ENCODE measurements at regions not wholly inside any gene's neighbourhood (a gene's known extent, or its start where the extent isn't known, plus 50 kb on each side); places are given as distances from the start of the nearest gene placed in this dataset.

DNA sequence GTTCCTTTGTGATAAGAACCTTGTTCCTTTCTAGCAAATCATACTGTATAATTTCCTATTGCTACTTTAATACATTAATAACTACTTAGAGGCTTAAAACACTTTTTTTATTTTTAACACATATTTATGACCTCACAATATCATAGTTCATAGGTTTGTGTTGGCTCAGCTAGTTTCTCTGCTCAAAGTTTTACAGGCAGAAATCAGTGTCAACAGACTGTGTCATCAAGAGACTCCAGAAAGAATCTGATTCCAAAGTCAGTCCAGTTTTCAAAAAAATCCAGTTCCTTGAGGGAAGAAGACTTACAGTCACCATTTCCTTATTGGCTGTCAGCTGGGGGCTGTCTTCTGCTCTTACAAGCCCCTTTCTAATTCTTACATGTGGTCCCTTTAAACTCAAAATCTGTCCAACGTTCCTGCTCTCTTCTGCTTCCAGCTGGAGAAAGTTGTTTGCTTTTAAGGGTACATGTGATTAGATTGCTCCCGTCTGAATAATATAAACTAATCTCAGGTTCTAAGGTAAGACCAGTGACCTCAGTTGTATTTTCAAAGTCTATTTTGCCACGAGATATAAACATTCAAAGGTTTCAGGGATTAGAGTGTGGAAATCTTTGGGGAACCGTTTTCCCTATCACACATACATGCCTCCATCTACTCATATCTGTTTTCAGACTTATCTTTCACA lies 267.3 kb upstream of the SLITRK5 start:
- TF ChIP-seq SUZ12 (IDR thresholded peaks at IDR 0.05) (no peak), FOXM1 (IDR thresholded peaks at IDR 0.05; ENCODE audit: borderline replicate concordance) (no peak), NFRKB (IDR thresholded peaks at IDR 0.05) (no peak), FOXK2 (IDR thresholded peaks at IDR 0.05) (no peak), ELF4 (IDR thresholded peaks at IDR 0.05) (no peak), LEF1 (IDR thresholded peaks at IDR 0.05; ENCODE audit: borderline replicate concordance) (no peak), BHLHE40 (IDR thresholded peaks at IDR 0.05; ENCODE audit: borderline replicate concordance) (no peak), ARNT (IDR thresholded peaks at IDR 0.05) (no peak), FOXA1 (IDR thresholded peaks at IDR 0.05) (no peak), TARDBP (IDR thresholded peaks at IDR 0.05) (no peak), ZNF384 (IDR thresholded peaks at IDR 0.05) (no peak), SP1 (IDR thresholded peaks at IDR 0.05) (no peak), L3MBTL2 (conservative IDR thresholded peaks at IDR 0.05) (no peak)
- TF ChIP-seq, protein P1, sequence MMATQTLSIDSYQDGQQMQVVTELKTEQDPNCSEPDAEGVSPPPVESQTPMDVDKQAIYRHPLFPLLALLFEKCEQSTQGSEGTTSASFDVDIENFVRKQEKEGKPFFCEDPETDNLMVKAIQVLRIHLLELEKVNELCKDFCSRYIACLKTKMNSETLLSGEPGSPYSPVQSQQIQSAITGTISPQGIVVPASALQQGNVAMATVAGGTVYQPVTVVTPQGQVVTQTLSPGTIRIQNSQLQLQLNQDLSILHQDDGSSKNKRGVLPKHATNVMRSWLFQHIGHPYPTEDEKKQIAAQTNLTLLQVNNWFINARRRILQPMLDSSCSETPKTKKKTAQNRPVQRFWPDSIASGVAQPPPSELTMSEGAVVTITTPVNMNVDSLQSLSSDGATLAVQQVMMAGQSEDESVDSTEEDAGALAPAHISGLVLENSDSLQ (IDR thresholded peaks at IDR 0.05): no peak
- ChIA-PET POLR2A (no interaction called here), CTCF (no interaction called here)
- no peak for DNase-seq (ENCODE audit: extremely low spot score)

DNA sequence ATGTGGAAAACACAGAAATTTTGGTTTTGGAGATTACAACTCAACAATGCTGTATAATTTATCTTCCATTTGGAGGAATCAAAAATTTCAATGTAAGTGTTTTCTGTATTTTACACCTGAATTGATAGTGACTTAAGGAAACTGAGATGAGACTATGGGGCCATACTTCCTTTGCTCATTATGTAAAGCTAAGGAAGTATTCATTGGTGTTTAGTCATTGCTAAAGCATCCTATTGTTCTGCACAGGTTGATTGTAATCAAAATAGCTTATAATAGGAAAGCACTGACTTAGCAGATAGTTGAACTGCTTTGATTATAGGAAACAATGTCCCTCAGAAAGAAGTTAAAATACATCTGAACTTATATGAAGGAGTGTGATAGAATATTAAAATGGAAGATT lies 244.4 kb upstream of the SLITRK5 start:
- POLR2A ChIA-PET: no interaction called here
- DNase-seq (ENCODE audit: extremely low spot score): no peak
- TF ChIP-seq FOXA1 (IDR thresholded peaks at IDR 0.05) (no peak), L3MBTL2 (conservative IDR thresholded peaks at IDR 0.05) (no peak), ARNT (IDR thresholded peaks at IDR 0.05) (no peak), FOXK2 (IDR thresholded peaks at IDR 0.05) (no peak), FOXM1 (IDR thresholded peaks at IDR 0.05; ENCODE audit: borderline replicate concordance) (no peak), TARDBP (IDR thresholded peaks at IDR 0.05) (no peak), HDGF (IDR thresholded peaks at IDR 0.05; ENCODE audit: borderline replicate concordance) (no peak)
- TF ChIP-seq, protein P1 (IDR thresholded peaks at IDR 0.05): no peak
- CTCF ChIA-PET: no interaction called here

DNA sequence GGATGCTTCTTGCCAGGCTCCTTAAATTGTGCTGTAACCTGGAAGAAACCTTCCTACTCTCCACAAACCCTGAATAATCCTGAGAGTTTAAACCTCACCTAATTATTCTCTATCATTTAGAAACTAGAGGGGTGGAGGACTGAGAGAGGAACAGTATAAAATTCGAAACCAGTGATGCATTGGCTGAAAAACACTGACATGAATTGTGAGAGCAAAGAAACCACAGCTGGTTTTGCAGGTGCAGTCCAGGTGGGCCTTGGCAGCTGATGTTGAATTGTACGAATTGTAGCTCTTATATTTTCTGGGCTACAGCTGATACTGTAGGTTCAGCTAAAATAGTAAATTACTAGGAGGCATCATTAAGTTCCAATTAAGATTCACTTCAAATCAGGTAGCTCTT lies 227.0 kb upstream of the SLITRK5 start:
- ChIA-PET POLR2A (interaction anchor here (1.0 kb wide), 1 partner anchor 227 kb away, joined by 3 read pairs; the partner anchor contains the start of gene SLITRK5), CTCF (no interaction called here)
- no peak for TF ChIP-seq HDGF (IDR thresholded peaks at IDR 0.05; ENCODE audit: borderline replicate concordance)
- TF ChIP-seq CTBP1 (IDR thresholded peaks at IDR 0.05; ENCODE audit: borderline replicate concordance): no peak
- TF ChIP-seq TARDBP (IDR thresholded peaks at IDR 0.05): no peak
- no peak for TF ChIP-seq BHLHE40 (IDR thresholded peaks at IDR 0.05; ENCODE audit: borderline replicate concordance)
- no peak for TF ChIP-seq ELF4 (IDR thresholded peaks at IDR 0.05)
- TF ChIP-seq, protein P1 (IDR thresholded peaks at IDR 0.05): no peak
- no peak for TF ChIP-seq FOXM1 (IDR thresholded peaks at IDR 0.05; ENCODE audit: borderline replicate concordance)
- TF ChIP-seq SUZ12 (IDR thresholded peaks at IDR 0.05): no peak
- TF ChIP-seq L3MBTL2 (conservative IDR thresholded peaks at IDR 0.05): no peak
- TF ChIP-seq NFRKB (IDR thresholded peaks at IDR 0.05): no peak
- no peak for TF ChIP-seq FOXK2 (IDR thresholded peaks at IDR 0.05)
- no peak for TF ChIP-seq LEF1 (IDR thresholded peaks at IDR 0.05; ENCODE audit: borderline replicate concordance)
- TF ChIP-seq SP1 (IDR thresholded peaks at IDR 0.05): no peak
- TF ChIP-seq ARNT (IDR thresholded peaks at IDR 0.05): no peak
- TF ChIP-seq FOXA1 (IDR thresholded peaks at IDR 0.05): no peak
- no peak for TF ChIP-seq ZNF384 (IDR thresholded peaks at IDR 0.05)
- no peak for DNase-seq (ENCODE audit: extremely low spot score)

DNA sequence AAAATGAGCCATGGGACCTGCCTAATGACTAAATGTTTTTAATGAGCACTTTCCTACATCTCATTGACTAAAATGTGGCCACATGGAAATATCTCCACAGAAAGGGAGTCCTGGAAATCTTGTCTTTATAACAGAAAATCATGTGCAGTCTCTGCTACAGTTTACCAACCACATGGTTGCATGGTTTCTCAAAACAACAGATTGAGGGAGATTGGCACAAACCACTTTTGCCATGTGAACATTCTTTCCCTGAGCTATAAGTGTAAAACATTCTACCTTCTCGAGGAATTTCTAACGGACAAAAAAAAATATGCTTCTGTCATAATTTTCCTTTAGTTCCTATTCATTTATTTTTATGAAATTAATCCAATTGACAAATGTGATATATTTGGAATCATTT lies 218.9 kb upstream of the SLITRK5 start:
- ChIA-PET POLR2A (no interaction called here), CTCF (no interaction called here)
- DNase-seq (ENCODE audit: extremely low spot score): no peak
- no peak for TF ChIP-seq HDGF (IDR thresholded peaks at IDR 0.05; ENCODE audit: borderline replicate concordance)
- TF ChIP-seq ELF4 (IDR thresholded peaks at IDR 0.05): no peak
- TF ChIP-seq, protein P1 (IDR thresholded peaks at IDR 0.05): no peak
- no peak for TF ChIP-seq SP1 (IDR thresholded peaks at IDR 0.05)
- TF ChIP-seq LEF1 (IDR thresholded peaks at IDR 0.05; ENCODE audit: borderline replicate concordance): no peak
- TF ChIP-seq CTBP1 (IDR thresholded peaks at IDR 0.05; ENCODE audit: borderline replicate concordance): no peak
- TF ChIP-seq FOXK2 (IDR thresholded peaks at IDR 0.05): no peak
- TF ChIP-seq FOXM1 (IDR thresholded peaks at IDR 0.05; ENCODE audit: borderline replicate concordance): no peak
- TF ChIP-seq ZNF384 (IDR thresholded peaks at IDR 0.05): no peak
- TF ChIP-seq ARNT (IDR thresholded peaks at IDR 0.05): no peak
- no peak for TF ChIP-seq BHLHE40 (IDR thresholded peaks at IDR 0.05; ENCODE audit: borderline replicate concordance)
- TF ChIP-seq L3MBTL2 (conservative IDR thresholded peaks at IDR 0.05): no peak
- TF ChIP-seq FOXA1 (IDR thresholded peaks at IDR 0.05): no peak
- no peak for TF ChIP-seq NFRKB (IDR thresholded peaks at IDR 0.05)
- TF ChIP-seq SUZ12 (IDR thresholded peaks at IDR 0.05): no peak
- TF ChIP-seq TARDBP (IDR thresholded peaks at IDR 0.05): no peak

DNA sequence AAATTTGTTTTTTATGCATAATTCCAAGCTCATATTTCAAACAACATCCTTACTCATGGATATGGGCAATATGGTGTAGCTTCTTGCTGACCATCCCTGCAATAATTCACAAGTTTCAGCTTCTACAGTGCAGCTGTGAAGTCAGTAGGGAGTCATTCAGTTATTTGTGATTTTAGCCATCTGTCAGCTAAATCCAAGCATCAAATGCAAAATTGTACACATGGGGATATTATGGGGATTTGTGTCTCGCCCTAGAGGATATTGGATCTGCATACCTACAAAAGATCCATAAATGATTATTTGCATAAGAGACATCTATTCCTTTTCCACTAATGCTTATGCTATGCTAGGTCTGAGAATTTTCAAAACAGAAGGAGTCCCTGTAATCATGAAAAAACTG lies 217.9 kb upstream of the SLITRK5 start:
- TF ChIP-seq ELF4 (IDR thresholded peaks at IDR 0.05): no peak
- TF ChIP-seq LEF1 (IDR thresholded peaks at IDR 0.05; ENCODE audit: borderline replicate concordance): no peak
- no peak for TF ChIP-seq TARDBP (IDR thresholded peaks at IDR 0.05)
- TF ChIP-seq BHLHE40 (IDR thresholded peaks at IDR 0.05; ENCODE audit: borderline replicate concordance): no peak
- TF ChIP-seq NFRKB (IDR thresholded peaks at IDR 0.05): no peak
- no peak for TF ChIP-seq FOXM1 (IDR thresholded peaks at IDR 0.05; ENCODE audit: borderline replicate concordance)
- no peak for TF ChIP-seq FOXA1 (IDR thresholded peaks at IDR 0.05)
- TF ChIP-seq L3MBTL2 (conservative IDR thresholded peaks at IDR 0.05): no peak
- no peak for TF ChIP-seq ARNT (IDR thresholded peaks at IDR 0.05)
- TF ChIP-seq SP1 (IDR thresholded peaks at IDR 0.05): no peak
- no peak for TF ChIP-seq CTBP1 (IDR thresholded peaks at IDR 0.05; ENCODE audit: borderline replicate concordance)
- no peak for TF ChIP-seq FOXK2 (IDR thresholded peaks at IDR 0.05)
- TF ChIP-seq HDGF (IDR thresholded peaks at IDR 0.05; ENCODE audit: borderline replicate concordance): no peak
- ChIA-PET CTCF (no interaction called here), POLR2A (no interaction called here)
- DNase-seq (ENCODE audit: extremely low spot score): no peak
